ENCODE measurements at regions not wholly inside any gene's neighbourhood (a gene's known extent, or its start where the extent isn't known, plus 50 kb on each side); places are given as distances from the start of the nearest gene placed in this dataset.

DNA sequence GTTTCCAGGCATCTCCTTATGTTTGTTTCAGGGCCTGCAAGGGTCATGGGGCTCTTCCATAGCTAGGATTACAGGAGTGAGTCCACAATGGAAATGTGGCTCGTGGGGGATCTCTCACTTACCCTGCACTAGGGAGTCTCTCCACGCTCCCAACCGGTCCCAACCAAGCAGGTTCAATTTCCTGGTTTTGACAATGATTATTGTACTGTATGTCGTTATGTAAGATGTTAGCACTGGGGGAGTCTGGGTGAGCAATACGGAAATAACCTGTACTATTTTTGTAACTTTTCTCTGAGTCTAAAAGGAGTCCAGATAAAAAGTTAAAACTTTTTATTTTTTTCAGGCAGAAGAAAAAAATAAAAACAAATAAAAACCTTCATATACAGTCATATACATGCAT is 325.7 kb upstream of the RGS6 start:
- H3K4me1 ChIP-seq (ENCODE audit: insufficient read depth, low read length), result peaks cover 4% of the 10 kb centered on the region; the same call in 1 of the 2 replicates
- peaks cover 0 to 2% (median 0%) of the 10 kb centered on the region in 3 experiments; a peak in 1 of 7 replicates for H3K36me3 Mint-ChIP-seq (ENCODE audit: insufficient read depth in 1 of 3, low read depth in 3 of 3)
- peaks cover 10% of the 10 kb centered on the region for H3K27me3 Mint-ChIP-seq (ENCODE audit: low read depth)
- no CpG with 5 or more reads among the region's 5 CpGs for WGBS (ENCODE audit: extremely low coverage, insufficient read length, low lambda C conversion rate)
- H3K4ac ChIP-seq (ENCODE audit: low read depth, low read length), result no peak overlapping the region
- H4K8ac ChIP-seq (replicated peaks; ENCODE audit: insufficient read length, low read depth, low read length), result no peak overlapping the region
- peak overlapping the region in 1 of 3 experiments; percentile 78; a peak in 2 of 7 replicates for H3K27ac Mint-ChIP-seq
- H2BK5ac ChIP-seq (ENCODE audit: insufficient read length, low read length), result no peak overlapping the region
- H4K91ac ChIP-seq (ENCODE audit: insufficient read length, low read depth, low read length), result no peak overlapping the region
- no peaks in the 10 kb centered on the region for H3K9me3 ChIP-seq (ENCODE audit: control insufficient read depth, low read depth, low read length)
- no peak overlapping the region for H3K9ac ChIP-seq (ENCODE audit: extremely low read depth, insufficient read length, low read length)
- no peak overlapping the region for H2AFZ ChIP-seq (ENCODE audit: low read length)
- H3K56ac ChIP-seq (ENCODE audit: insufficient read length, low read depth, low read length), result no peak overlapping the region
- no peak for DNase-seq
- peaks cover 3% of the 10 kb centered on the region for H3K79me1 ChIP-seq (ENCODE audit: insufficient read depth, low read depth, low read length, poor library complexity, severe bottlenecking)
- H3K4me1 Mint-ChIP-seq, result peaks cover 24 to 30% of the 10 kb centered on the region in 2 experiments
- H3K4me3 Mint-ChIP-seq, result no peak overlapping the region
- no peak overlapping the region for H3K18ac ChIP-seq (ENCODE audit: insufficient read length, low read depth, low read length)
- H2BK15ac ChIP-seq (ENCODE audit: low read depth, low read length), result no peak overlapping the region
- no peak overlapping the region for H3T11ph ChIP-seq (ENCODE audit: low read length)
- no peak overlapping the region for H3K23ac ChIP-seq (ENCODE audit: insufficient read length, low read depth, low read length)
- peaks cover 4% of the 10 kb centered on the region; the same call in 1 of the 2 replicates for H3K79me2 ChIP-seq (ENCODE audit: insufficient read depth, low read length)
- no peak overlapping the region for H3K27ac ChIP-seq (ENCODE audit: insufficient read length, low read depth, low read length)
- H2BK20ac ChIP-seq (ENCODE audit: low read depth, low read length, poor library complexity, severe bottlenecking), result no peak overlapping the region
- no peaks in the 10 kb centered on the region for H3K27me3 ChIP-seq (ENCODE audit: insufficient read depth, low read length)
- no peak overlapping the region for H3K14ac ChIP-seq (ENCODE audit: insufficient read depth, low read length)
- no peak overlapping the region for H2AK5ac ChIP-seq (ENCODE audit: insufficient read length, low read length)
- H3K4me2 ChIP-seq (ENCODE audit: insufficient read depth, insufficient read length, low read length), result no peak overlapping the region
- H3K23me2 ChIP-seq (ENCODE audit: insufficient read length, low read depth, low read length, poor library complexity, severe bottlenecking), result no peaks in the 10 kb centered on the region
- no peaks in the 10 kb centered on the region for H3K9me3 Mint-ChIP-seq
- H2BK120ac ChIP-seq (ENCODE audit: low read depth, low read length, poor library complexity, severe bottlenecking), result no peak overlapping the region
- H4K5ac ChIP-seq (ENCODE audit: insufficient read length, low read depth, low read length), result no peak overlapping the region
- no peak for TF ChIP-seq CTCF (conservative IDR thresholded peaks at IDR 0.05)
- H4K20me1 ChIP-seq (ENCODE audit: control insufficient read depth, insufficient read depth, insufficient read length), result no peaks in the 10 kb centered on the region
- H2BK12ac ChIP-seq (ENCODE audit: insufficient read length, low read depth, low read length), result no peak overlapping the region
